ENCODE measurements at regions not wholly inside any gene's neighbourhood (a gene's known extent, or its start where the extent isn't known, plus 50 kb on each side); places are given as distances from the start of the nearest gene placed in this dataset.

- TF ChIP-seq CTCF (IDR thresholded peaks at IDR 0.05) (no peak), EP300 (IDR thresholded peaks at IDR 0.05) (no peak)
These were observed 969.6 kb downstream of the BRD1 start for GRCh38 chr22:48858121-48858520.

Measured in tibial nerve (tissue), 4 donors.